K562 (cell line): ENCODE measurements at regions not wholly inside any gene's neighbourhood (a gene's known extent, or its start where the extent isn't known, plus 50 kb on each side); places are given as distances from the start of the nearest gene placed in this dataset.

Source experiments
- ARID1B ChIP-seq: fragments of 450-650 bp; IDR thresholded peaks from 2 replicates; pipeline ENCODE4 v1.6.1; 2016; ENCODE audit warnings: antibody characterized with exemption, mild to moderate bottlenecking, inconsistent platforms
- ASH1L ChIP-seq: fragments of 450-650 bp; IDR thresholded peaks from 2 replicates; pipeline ENCODE4 v1.6.1; 2018; ENCODE audit warnings: borderline replicate concordance, mild to moderate bottlenecking, low read depth; ENCODE audit not compliant: partially characterized antibody
- BHLHE40 ChIP-seq: IDR thresholded peaks from 2 replicates; pipeline ENCODE4 v1.6.1; 2011; ENCODE audit warnings: low read length, improper control_type of control experiment
- CEBPG ChIP-seq, 3 experiments: fragments of 200-800 bp in 1 of 3; sonication (Bioruptor generic) in 1 of 3; sonication (generic) in 1 of 3; formaldehyde crosslinking in 1 of 3; IDR thresholded peaks in 2 of 3; conservative IDR thresholded peaks in 1 of 3; 2 replicates each; pipeline versions ENCODE4 v1.6.1 to v1.8.0; 2016 to 2022; ENCODE audit warnings: missing compliant biosample characterization in 2 of 3, missing genetic modification characterization in 2 of 3, mild to moderate bottlenecking in 1 of 3, missing genetic modification reagents in 1 of 3
- ETV6 ChIP-seq, 3 experiments: fragments of 150-350 bp in 1 of 3; sonication (generic) in 1 of 3; formaldehyde crosslinking in 1 of 3; IDR thresholded peaks; 2 replicates each; pipeline versions ENCODE4 v1.6.1 to v1.8.0; 2014 to 2022; ENCODE audit warnings: borderline replicate concordance in 2 of 3, low read depth in 2 of 3, antibody characterized with exemption in 1 of 3, low read length in 1 of 3, mild to moderate bottlenecking in 1 of 3, missing genetic modification reagents in 1 of 3
- GATAD2B ChIP-seq: fragments of 450-650 bp; IDR thresholded peaks from 2 replicates; pipeline ENCODE4 v1.6.1; 2017; ENCODE audit warnings: mild to moderate bottlenecking, borderline replicate concordance
- JUND ChIP-seq, 2 experiments: IDR thresholded peaks; 2 replicates in 1 of 2; 3 replicates in 1 of 2; pipeline ENCODE4 v1.6.1; 2011; ENCODE audit warnings: borderline replicate concordance in 2 of 2, low read depth in 2 of 2, low read length in 2 of 2, improper control_type of control experiment in 1 of 2, missing biosample characterization in 1 of 2, missing genetic modification characterization in 1 of 2, missing genetic modification reagents in 1 of 2
- MAFK ChIP-seq: IDR thresholded peaks from 2 replicates; pipeline ENCODE4 v1.6.1; 2011; ENCODE audit warnings: low read length, improper control_type of control experiment
- MYNN ChIP-seq, 2 experiments: sonication (generic); formaldehyde crosslinking in 1 of 2; IDR thresholded peaks; 2 replicates each; pipeline versions ENCODE4 v1.5.0 to v1.6.1; 2016 to 2020; ENCODE audit warnings: antibody characterized with exemption in 1 of 2, missing genetic modification reagents in 1 of 2
- NCOR1 ChIP-seq: fragments of 450-650 bp; IDR thresholded peaks from 2 replicates; pipeline ENCODE4 v1.6.1; 2016; ENCODE audit warnings: mild to moderate bottlenecking, moderate library complexity
- RAD21 ChIP-seq, 2 experiments: fragments of 250-450 bp in 1 of 2; fragments of 450-650 bp in 1 of 2; sonication (Bioruptor Pico) in 1 of 2; formaldehyde crosslinking in 1 of 2; IDR thresholded peaks in 1 of 2; conservative IDR thresholded peaks in 1 of 2; 2 replicates each; pipeline versions ENCODE4 v1.4.0 to v1.8.0; 2020 to 2022; ENCODE audit warnings: mild to moderate bottlenecking in 2 of 2, moderate library complexity in 1 of 2
- RFX5 ChIP-seq: IDR thresholded peaks from 2 replicates; pipeline ENCODE4 v1.6.1; 2011; ENCODE audit warnings: low read depth, mild to moderate bottlenecking, improper control_type of control experiment, low read length
- STAT5A ChIP-seq: IDR thresholded peaks from 2 replicates; pipeline ENCODE4 v1.6.1; 2012; ENCODE audit warnings: low read length, inconsistent platforms, borderline replicate concordance
- TAL1 ChIP-seq: fragments of 450-650 bp; IDR thresholded peaks from 2 replicates; pipeline ENCODE4 v1.6.1; 2016; ENCODE audit warnings: mild to moderate bottlenecking
- TBL1XR1 ChIP-seq, 2 experiments: IDR thresholded peaks; 2 replicates each; pipeline ENCODE4 v1.6.1; 2012; ENCODE audit warnings: improper control_type of control experiment in 2 of 2, low read length in 2 of 2, mild to moderate bottlenecking in 1 of 2
- ZFP36 ChIP-seq: fragments of 150-350 bp; IDR thresholded peaks from 2 replicates; pipeline ENCODE4 v1.6.1; 2018; ENCODE audit warnings: low read length, low read depth; ENCODE audit not compliant: partially characterized antibody
- TF ChIP-seq, protein P1 (sequence below), 3 experiments: fragments of 200-800 bp in 1 of 3; sonication (Bioruptor generic) in 1 of 3; sonication (generic) in 1 of 3; formaldehyde crosslinking in 1 of 3; IDR thresholded peaks; 2 replicates each; pipeline versions ENCODE4 v1.6.1 to v1.8.0; 2016 to 2022; ENCODE audit warnings: mild to moderate bottlenecking in 2 of 3, missing compliant biosample characterization in 2 of 3, missing genetic modification characterization in 2 of 3, missing genetic modification reagents in 1 of 3
- TF ChIP-seq, protein P2 (sequence below): fragments of 450-650 bp; formaldehyde crosslinking; IDR thresholded peaks from 2 replicates; pipeline ENCODE4 v1.4.0; 2022; ENCODE audit warnings: missing genetic modification characterization
- TF ChIP-seq, protein P3 (sequence below), 2 experiments: fragments of 450-650 bp; conservative IDR thresholded peaks; 2 replicates each; pipeline ENCODE4 v1.6.1; 2017; ENCODE audit warnings: mild to moderate bottlenecking in 2 of 2, moderate library complexity in 2 of 2

DNA sequence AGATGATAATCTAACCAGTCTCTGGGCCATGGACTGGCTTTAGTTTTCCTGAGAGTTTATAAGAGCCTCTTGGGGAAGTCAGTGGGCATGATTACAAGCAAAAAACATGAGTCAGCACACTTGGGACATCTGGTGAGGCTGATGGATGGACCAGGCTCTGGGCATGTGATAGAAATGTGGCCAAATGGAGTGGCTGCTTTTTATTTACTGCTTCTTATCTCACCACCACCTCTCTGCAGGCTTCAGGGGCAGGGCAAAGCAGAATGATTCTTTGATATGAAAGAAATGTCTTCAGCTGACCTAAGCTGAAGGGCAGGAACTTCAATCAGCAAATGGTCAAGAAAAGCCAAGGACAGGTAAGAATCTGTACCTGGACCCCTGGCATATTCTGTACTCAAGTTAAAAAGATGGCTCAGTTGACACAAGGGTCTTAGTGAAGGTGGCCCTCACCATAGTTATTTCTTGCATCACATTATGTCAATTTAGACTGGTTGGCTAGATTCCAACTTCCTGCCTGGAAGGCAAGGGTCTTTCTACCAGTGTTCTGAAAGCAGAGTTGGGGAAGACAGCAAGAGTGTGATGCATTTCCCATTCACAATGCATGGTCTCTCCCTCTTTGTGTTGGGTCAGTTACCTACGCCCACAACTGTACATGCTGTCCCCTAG, 162.8 kb downstream of the FASLG start (continued):
- TF ChIP-seq MYNN (IDR thresholded peaks at IDR 0.05) (peak; percentile 31; the same call in 1 of the 2 replicates), MYNN (CRISPR knock-in tag; IDR thresholded peaks at IDR 0.05) (no peak), JUND (IDR thresholded peaks at IDR 0.05; ENCODE audit: borderline replicate concordance, low read depth, low read length) (peak; percentile 70), JUND (tag; IDR thresholded peaks at IDR 0.05; ENCODE audit: borderline replicate concordance, low read depth, low read length) (peak; percentile 70; the same call in 2 of the 3 replicates), NCOR1 (peak; percentile 84), CEBPG (CRISPR knock-in tag; IDR thresholded peaks at IDR 0.05) (0 out of 2 replicates have a peak, but pooled peaks have one; percentile 8), CEBPG (tag; conservative IDR thresholded peaks at IDR 0.05 in 1 of 2, IDR thresholded peaks at IDR 0.05 in 1 of 2) (no peak), STAT5A (peak; percentile 49; the same call in 1 of the 2 replicates), ASH1L (no peak), RFX5 (no peak), RAD21 (CRISPR knock-in tag; conservative IDR thresholded peaks at IDR 0.05 in 1 of 2, IDR thresholded peaks at IDR 0.05 in 1 of 2) (peak in 1 of 2 experiments; percentile 16; a peak in 1 of 4 replicates), BHLHE40 (peak; percentile 86), ARID1B (peak; percentile 89), MAFK (peak; percentile 98), TAL1 (peak; percentile 82), ZFP36 (peak; percentile 44), GATAD2B (peak; percentile 8; the same call in 1 of the 2 replicates), ETV6 (IDR thresholded peaks at IDR 0.05; ENCODE audit: borderline replicate concordance in 1 of 2, low read depth in 2 of 2, low read length in 1 of 2) (no peak), ETV6 (CRISPR knock-in tag; IDR thresholded peaks at IDR 0.05; ENCODE audit: borderline replicate concordance) (no peak), TBL1XR1 (IDR thresholded peaks at IDR 0.05; ENCODE audit: low read length in 2 of 2) (no peak)
- TF ChIP-seq, protein P1, sequence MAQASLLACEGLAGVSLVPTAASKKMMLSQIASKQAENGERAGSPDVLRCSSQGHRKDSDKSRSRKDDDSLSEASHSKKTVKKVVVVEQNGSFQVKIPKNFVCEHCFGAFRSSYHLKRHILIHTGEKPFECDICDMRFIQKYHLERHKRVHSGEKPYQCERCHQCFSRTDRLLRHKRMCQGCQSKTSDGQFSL (CRISPR knock-in tag; IDR thresholded peaks at IDR 0.05): no peak
- TF ChIP-seq, protein P1 (tag; IDR thresholded peaks at IDR 0.05): no peak
- TF ChIP-seq, protein P2, sequence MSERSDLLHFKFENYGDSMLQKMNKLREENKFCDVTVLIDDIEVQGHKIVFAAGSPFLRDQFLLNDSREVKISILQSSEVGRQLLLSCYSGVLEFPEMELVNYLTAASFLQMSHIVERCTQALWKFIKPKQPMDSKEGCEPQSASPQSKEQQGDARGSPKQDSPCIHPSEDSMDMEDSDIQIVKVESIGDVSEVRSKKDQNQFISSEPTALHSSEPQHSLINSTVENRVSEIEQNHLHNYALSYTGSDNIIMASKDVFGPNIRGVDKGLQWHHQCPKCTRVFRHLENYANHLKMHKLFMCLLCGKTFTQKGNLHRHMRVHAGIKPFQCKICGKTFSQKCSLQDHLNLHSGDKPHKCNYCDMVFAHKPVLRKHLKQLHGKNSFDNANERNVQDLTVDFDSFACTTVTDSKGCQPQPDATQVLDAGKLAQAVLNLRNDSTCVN (CRISPR knock-in tag): no peak
- TF ChIP-seq, protein P3, sequence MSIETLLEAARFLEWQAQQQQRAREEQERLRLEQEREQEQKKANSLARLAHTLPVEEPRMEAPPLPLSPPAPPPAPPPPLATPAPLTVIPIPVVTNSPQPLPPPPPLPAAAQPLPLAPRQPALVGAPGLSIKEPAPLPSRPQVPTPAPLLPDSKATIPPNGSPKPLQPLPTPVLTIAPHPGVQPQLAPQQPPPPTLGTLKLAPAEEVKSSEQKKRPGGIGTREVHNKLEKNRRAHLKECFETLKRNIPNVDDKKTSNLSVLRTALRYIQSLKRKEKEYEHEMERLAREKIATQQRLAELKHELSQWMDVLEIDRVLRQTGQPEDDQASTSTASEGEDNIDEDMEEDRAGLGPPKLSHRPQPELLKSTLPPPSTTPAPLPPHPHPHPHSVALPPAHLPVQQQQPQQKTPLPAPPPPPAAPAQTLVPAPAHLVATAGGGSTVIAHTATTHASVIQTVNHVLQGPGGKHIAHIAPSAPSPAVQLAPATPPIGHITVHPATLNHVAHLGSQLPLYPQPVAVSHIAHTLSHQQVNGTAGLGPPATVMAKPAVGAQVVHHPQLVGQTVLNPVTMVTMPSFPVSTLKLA (conservative IDR thresholded peaks at IDR 0.05): peak; percentile 24 to 41; a peak in 2 of 4 replicates
